ENCODE measurements at regions not wholly inside any gene's neighbourhood (a gene's known extent, or its start where the extent isn't known, plus 50 kb on each side); places are given as distances from the start of the nearest gene placed in this dataset.

- TF ChIP-seq CTCF (conservative IDR thresholded peaks at IDR 0.05; ENCODE audit: low read depth, low read length): no peak
- TF ChIP-seq EZH2 (IDR thresholded peaks at IDR 0.05; ENCODE audit: borderline replicate concordance, low read depth, low read length, poor library complexity, severe bottlenecking): no peak
Observed at GRCh38 chr6:40923880-40924279, 115.1 kb downstream of the UNC5CL start.
